Endothelial cell of umbilical vein (primary cell): ENCODE measurements at regions not wholly inside any gene's neighbourhood (a gene's known extent, or its start where the extent isn't known, plus 50 kb on each side); places are given as distances from the start of the nearest gene placed in this dataset.

Source experiments
- BruUV-seq: library from RNA; stranded (reverse); fragments of 400-500 nt; replicated peaks from 2 replicates; lab custom pipeline; 2021; lab: Mats Ljungman, UMichigan
- CTCF ChIA-PET: fragments of 300-600, 350-600 bp; sonication (Branson Sonifier 250); formaldehyde crosslinking; loops from one replicate; lab custom pipeline; 2021; ENCODE audit warnings: antibody characterized with exemption, inconsistent platforms; lab: Charles Lee
- POLR2A ChIA-PET: fragments of 300-600, 350-600 bp; sonication (Branson Sonifier 250); formaldehyde crosslinking; loops from one replicate; lab custom pipeline; 2021; ENCODE audit warnings: antibody characterized with exemption, inconsistent platforms; lab: Charles Lee
- DNase-seq: peaks from one replicate; pipeline ENCODE4 v3.0.0-alpha.2; 2011; ENCODE audit warnings: low read depth, low spot score
- FAIRE-seq: peaks from 2 replicates; lab custom pipeline; 2011; peaks lifted over from hg19 to GRCh38; lab: Jason Lieb, UNC
- H2AFZ ChIP-seq: 2 replicates; pipeline ENCODE4 v1.6.0; 2012; ENCODE audit warnings: low read depth, low read length, control low read depth, inconsistent platforms
- H3K27ac ChIP-seq: 2 replicates; pipeline ENCODE4 v1.5.1; 2011; ENCODE audit warnings: low read depth, mild to moderate bottlenecking, control low read depth, low read length, moderate library complexity; ENCODE audit not compliant: insufficient read depth
- H3K27me3 ChIP-seq, 2 experiments: 2 replicates each; pipeline versions ENCODE4 v1.6.0 to v1.6.1; 2011; ENCODE audit warnings: low read length in 2 of 2, mixed read lengths in 1 of 2; ENCODE audit not compliant: control insufficient read depth in 2 of 2, insufficient read depth in 2 of 2
- H3K36me3 ChIP-seq, 2 experiments: 2 replicates in 1 of 2; 3 replicates in 1 of 2; pipeline ENCODE4 v1.5.1; 2011; ENCODE audit warnings: low read length in 2 of 2, mild to moderate bottlenecking in 1 of 2, moderate library complexity in 1 of 2; ENCODE audit not compliant: control insufficient read depth in 2 of 2, insufficient read depth in 2 of 2; ENCODE audit errors: extremely low read depth in 1 of 2
- H3K4me1 ChIP-seq: 3 replicates; pipeline ENCODE4 v1.5.1; 2011; ENCODE audit warnings: mild to moderate bottlenecking, low read length; ENCODE audit not compliant: control insufficient read depth, insufficient read depth; ENCODE audit errors: extremely low read depth
- H3K4me2 ChIP-seq: 2 replicates; pipeline ENCODE4 v1.6.1; 2011; ENCODE audit warnings: low read length, control low read depth, mixed read lengths; ENCODE audit not compliant: insufficient read depth
- H3K4me3 ChIP-seq, 3 experiments: fragments of 200-600 bp in 1 of 3; sonication (generic), shearing (Covaris generic) in 1 of 3; replicated peaks in 1 of 3; 2 replicates each; pipeline ENCODE4 v1.5.1; 2011 to 2016; ENCODE audit warnings: control low read depth in 3 of 3, low read length in 3 of 3, mild to moderate bottlenecking in 2 of 3, inconsistent platforms in 1 of 3, low read depth in 1 of 3, moderate library complexity in 1 of 3; ENCODE audit not compliant: insufficient read depth in 1 of 3
- H3K79me2 ChIP-seq: 2 replicates; pipeline ENCODE4 v1.6.0; 2012; ENCODE audit warnings: low read length, inconsistent platforms; ENCODE audit not compliant: control insufficient read depth, insufficient read depth
- H3K9ac ChIP-seq: replicated peaks from 2 replicates; pipeline ENCODE3; 2011; ENCODE audit warnings: low read length, control low read depth; ENCODE audit not compliant: insufficient read depth; ENCODE audit errors: extremely low read depth
- H3K9me1 ChIP-seq: replicated peaks from 3 replicates; pipeline ENCODE4 v1.6.0; 2011; ENCODE audit warnings: mild to moderate bottlenecking, low read length; ENCODE audit not compliant: control insufficient read depth, insufficient read depth; ENCODE audit errors: extremely low read depth
- H3K9me3 ChIP-seq: replicated peaks from 2 replicates; pipeline ENCODE4 v1.5.1; 2012; ENCODE audit warnings: low read length, inconsistent platforms; ENCODE audit not compliant: control insufficient read depth, insufficient read depth
- H4K20me1 ChIP-seq: replicated peaks from 2 replicates; pipeline ENCODE3; 2011; ENCODE audit warnings: mild to moderate bottlenecking, low read length; ENCODE audit not compliant: control insufficient read depth, insufficient read depth; ENCODE audit errors: extremely low read depth
- CTCF ChIP-seq, 2 donors: IDR thresholded peaks; 1 replicate in 1 of 2; 2 replicates in 1 of 2; pipeline ENCODE4 v1.5.1; 2011; ENCODE audit warnings: low read length in 2 of 2, mild to moderate bottlenecking in 2 of 2, moderate library complexity in 2 of 2, control low read depth in 1 of 2, inconsistent platforms in 1 of 2, low read depth in 1 of 2; ENCODE audit not compliant: insufficient read depth in 1 of 2; ENCODE audit errors: extremely low read depth in 1 of 2
- EZH2 ChIP-seq: IDR thresholded peaks from 2 replicates; pipeline ENCODE4 v1.6.1; 2012; ENCODE audit warnings: borderline replicate concordance, low read depth, mild to moderate bottlenecking, moderate library complexity, low read length, inconsistent platforms; ENCODE audit not compliant: severe bottlenecking
- FOS ChIP-seq: IDR thresholded peaks from 2 replicates; pipeline ENCODE4 v1.6.1; 2011; ENCODE audit warnings: mild to moderate bottlenecking, low read length, moderate library complexity, borderline replicate concordance; ENCODE audit not compliant: insufficient read depth
- GATA2 ChIP-seq: IDR thresholded peaks from 2 replicates; pipeline ENCODE4 v1.7.0; 2011; ENCODE audit warnings: low read depth, mild to moderate bottlenecking, moderate library complexity, mixed read lengths, low read length; ENCODE audit not compliant: insufficient read length, insufficient read depth
- JUN ChIP-seq: IDR thresholded peaks from 2 replicates; pipeline ENCODE4 v1.6.1; 2011; ENCODE audit warnings: borderline replicate concordance, low read depth; ENCODE audit not compliant: insufficient read length, insufficient read depth
- MAX ChIP-seq: IDR thresholded peaks from 2 replicates; pipeline ENCODE4 v1.6.1; 2011; ENCODE audit not compliant: insufficient read depth, insufficient read length
- MYC ChIP-seq: IDR thresholded peaks from one replicate; pipeline ENCODE4 v1.6.1; 2011; ENCODE audit warnings: mild to moderate bottlenecking, low read depth, low read length
- POLR2A ChIP-seq: IDR thresholded peaks from 2 replicates; pipeline ENCODE4 v1.6.1; 2012; ENCODE audit warnings: low read depth, mild to moderate bottlenecking, control low read depth, low read length
- POLR2AphosphoS5 ChIP-seq: IDR thresholded peaks from 2 replicates; pipeline ENCODE4 v1.6.1; 2012; ENCODE audit warnings: low read depth, mild to moderate bottlenecking, control low read depth, low read length, moderate library complexity; ENCODE audit not compliant: insufficient read depth
- dilution Hi-C: fragments of 300-500 bp; cut with MboI; formaldehyde crosslinking; loops from one replicate; pipeline ENCODE4 v1.15.0; 2019; ENCODE audit warnings: low sequenced_read_pairs; ENCODE audit not compliant: extremely low pct_ligation_motif_present
- intact Hi-C: fragments of 100-400 bp; cut with micrococcal nuclease; formaldehyde crosslinking; loops from one replicate; pipeline ENCODE4 v1.10.0; 2022

- dilution Hi-C loops: no loop called here
- H3K79me2 ChIP-seq: no peaks in the 10 kb centered on the region
- BruUV-seq: no TSS peak
- no peaks in the 10 kb centered on the region for H3K36me3 ChIP-seq
- intact Hi-C loops: no loop called here
- no peak overlapping the region for H3K4me2 ChIP-seq
- ChIA-PET POLR2A (no interaction called here), CTCF (no interaction called here)
- FAIRE-seq (no peak), DNase-seq (no peak)
- no peak overlapping the region for H3K9ac ChIP-seq
- TF ChIP-seq JUN (no peak), MYC (no peak), POLR2A (no peak), POLR2AphosphoS5 (no peak), GATA2 (no peak), MAX (no peak), FOS (no peak), CTCF (IDR thresholded peaks at IDR 0.05; ENCODE audit: extremely low read depth in 1 of 2, insufficient read depth in 1 of 2, low read depth in 1 of 2, low read length in 2 of 2) (no peak), EZH2 (no peak)
- no peaks in the 10 kb centered on the region for H3K27me3 ChIP-seq
- H3K4me1 ChIP-seq: no peaks in the 10 kb centered on the region
- H3K27ac ChIP-seq: no peak overlapping the region
- H4K20me1 ChIP-seq: no peaks in the 10 kb centered on the region
- H3K4me3 ChIP-seq: no peak overlapping the region
- H2AFZ ChIP-seq: no peak overlapping the region
- no peaks in the 10 kb centered on the region for H3K9me1 ChIP-seq
- no peaks in the 10 kb centered on the region for H3K9me3 ChIP-seq
These were observed 69.4 kb upstream of the ACSL1 start for GRCh38 chr4:184895012-184895695.
